ENCODE measurements at regions not wholly inside any gene's neighbourhood (a gene's known extent, or its start where the extent isn't known, plus 50 kb on each side); places are given as distances from the start of the nearest gene placed in this dataset.

DNA sequence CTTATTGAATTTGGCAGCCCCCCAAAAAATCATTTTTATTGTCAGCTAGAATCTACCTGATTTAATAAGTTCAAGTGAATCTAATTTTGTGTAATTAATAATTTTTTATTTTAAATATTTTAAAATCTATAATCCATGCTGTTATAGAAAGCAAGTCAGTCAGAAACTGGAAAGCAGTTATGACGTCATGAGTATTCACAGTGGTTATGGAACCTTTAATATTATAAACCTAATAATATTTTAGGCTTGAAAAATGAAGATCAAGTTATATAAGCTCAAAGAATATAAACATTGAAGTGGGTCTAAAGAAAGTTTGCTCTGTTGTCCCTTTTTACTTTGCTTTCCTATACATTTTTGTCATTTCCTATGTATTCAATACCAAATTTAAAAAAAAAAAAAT is 1075.1 kb upstream of the EPHA7 start:
- Histone ChIP-seq H3K9ac (ENCODE audit: insufficient read depth, low read length) (no peak overlapping the region), H3K27me3 (ENCODE audit: control insufficient read depth, insufficient read depth, low read length) (no peaks in the 10 kb centered on the region), H3K36me3 (ENCODE audit: control insufficient read depth, insufficient read depth, low read length) (no peaks in the 10 kb centered on the region), H3K4me2 (ENCODE audit: extremely low read depth, insufficient read depth, low read length) (no peak overlapping the region), H3K27ac (ENCODE audit: insufficient read depth, low read length) (no peak overlapping the region), H4K20me1 (ENCODE audit: control insufficient read depth, extremely low read depth, insufficient read depth, low read length) (no peaks in the 10 kb centered on the region), H3K4me1 (ENCODE audit: control insufficient read depth, extremely low read depth, insufficient read depth, low read length) (no peaks in the 10 kb centered on the region), H3K4me3 (replicated peaks in 1 of 4; ENCODE audit: control extremely low read depth in 1 of 4, insufficient read depth in 1 of 4, low read depth in 3 of 4, low read length in 4 of 4) (no peak overlapping the region), H3K9me3 (ENCODE audit: control insufficient read depth, insufficient read depth, low read depth, low read length) (no peaks in the 10 kb centered on the region), H2AFZ (ENCODE audit: low read length) (no peak overlapping the region), H3K79me2 (ENCODE audit: control insufficient read depth, insufficient read depth, low read length) (no peaks in the 10 kb centered on the region)
- DNase-seq (ENCODE audit: low read depth in 2 of 2), result no peak
- TF ChIP-seq EZH2 (IDR thresholded peaks at IDR 0.05; ENCODE audit: low read length, missing control alignments), result no peak
- TF ChIP-seq, protein P1, sequence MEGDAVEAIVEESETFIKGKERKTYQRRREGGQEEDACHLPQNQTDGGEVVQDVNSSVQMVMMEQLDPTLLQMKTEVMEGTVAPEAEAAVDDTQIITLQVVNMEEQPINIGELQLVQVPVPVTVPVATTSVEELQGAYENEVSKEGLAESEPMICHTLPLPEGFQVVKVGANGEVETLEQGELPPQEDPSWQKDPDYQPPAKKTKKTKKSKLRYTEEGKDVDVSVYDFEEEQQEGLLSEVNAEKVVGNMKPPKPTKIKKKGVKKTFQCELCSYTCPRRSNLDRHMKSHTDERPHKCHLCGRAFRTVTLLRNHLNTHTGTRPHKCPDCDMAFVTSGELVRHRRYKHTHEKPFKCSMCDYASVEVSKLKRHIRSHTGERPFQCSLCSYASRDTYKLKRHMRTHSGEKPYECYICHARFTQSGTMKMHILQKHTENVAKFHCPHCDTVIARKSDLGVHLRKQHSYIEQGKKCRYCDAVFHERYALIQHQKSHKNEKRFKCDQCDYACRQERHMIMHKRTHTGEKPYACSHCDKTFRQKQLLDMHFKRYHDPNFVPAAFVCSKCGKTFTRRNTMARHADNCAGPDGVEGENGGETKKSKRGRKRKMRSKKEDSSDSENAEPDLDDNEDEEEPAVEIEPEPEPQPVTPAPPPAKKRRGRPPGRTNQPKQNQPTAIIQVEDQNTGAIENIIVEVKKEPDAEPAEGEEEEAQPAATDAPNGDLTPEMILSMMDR (conservative IDR thresholded peaks at IDR 0.05 in 1 of 2, IDR thresholded peaks at IDR 0.05 in 1 of 2; ENCODE audit: low read depth in 1 of 2, low read length in 2 of 2), result no peak

DNA sequence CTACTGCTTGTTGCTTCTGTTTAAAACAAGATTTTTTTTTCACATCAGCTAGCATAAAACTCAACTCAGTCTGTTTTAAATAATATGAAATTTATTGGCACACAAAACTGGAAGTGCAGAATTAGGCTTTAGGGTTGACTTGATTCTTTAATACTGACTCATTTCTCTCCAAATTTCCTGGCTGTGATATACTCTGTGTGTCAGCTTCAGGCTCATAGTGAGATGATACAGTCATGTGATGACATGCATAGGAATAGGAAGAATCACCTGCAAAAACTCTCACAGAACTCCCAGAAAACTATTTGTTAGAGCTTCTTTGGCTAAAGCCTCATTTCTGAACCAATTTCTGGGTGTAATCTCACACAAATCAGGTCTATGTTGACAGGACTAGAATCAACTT is 1068.0 kb upstream of the EPHA7 start:
- Histone ChIP-seq H3K79me2 (ENCODE audit: control insufficient read depth, insufficient read depth, low read length) (no peaks in the 10 kb centered on the region), H3K27me3 (ENCODE audit: control insufficient read depth, insufficient read depth, low read length) (no peaks in the 10 kb centered on the region), H3K9me3 (ENCODE audit: control insufficient read depth, insufficient read depth, low read depth, low read length) (no peaks in the 10 kb centered on the region), H3K4me1 (ENCODE audit: control insufficient read depth, extremely low read depth, insufficient read depth, low read length) (no peaks in the 10 kb centered on the region), H3K27ac (ENCODE audit: insufficient read depth, low read length) (no peak overlapping the region), H3K9ac (ENCODE audit: insufficient read depth, low read length) (no peak overlapping the region), H4K20me1 (ENCODE audit: control insufficient read depth, extremely low read depth, insufficient read depth, low read length) (no peaks in the 10 kb centered on the region), H2AFZ (ENCODE audit: low read length) (no peak overlapping the region), H3K4me2 (ENCODE audit: extremely low read depth, insufficient read depth, low read length) (no peak overlapping the region), H3K4me3 (replicated peaks in 1 of 4; ENCODE audit: control extremely low read depth in 1 of 4, insufficient read depth in 1 of 4, low read depth in 3 of 4, low read length in 4 of 4) (no peak overlapping the region), H3K36me3 (ENCODE audit: control insufficient read depth, insufficient read depth, low read length) (no peaks in the 10 kb centered on the region)
- TF ChIP-seq, protein P1 (conservative IDR thresholded peaks at IDR 0.05 in 1 of 2, IDR thresholded peaks at IDR 0.05 in 1 of 2; ENCODE audit: low read depth in 1 of 2, low read length in 2 of 2), result no peak
- TF ChIP-seq EZH2 (IDR thresholded peaks at IDR 0.05; ENCODE audit: low read length, missing control alignments), result no peak
- no peak for DNase-seq (ENCODE audit: low read depth in 2 of 2)

DNA sequence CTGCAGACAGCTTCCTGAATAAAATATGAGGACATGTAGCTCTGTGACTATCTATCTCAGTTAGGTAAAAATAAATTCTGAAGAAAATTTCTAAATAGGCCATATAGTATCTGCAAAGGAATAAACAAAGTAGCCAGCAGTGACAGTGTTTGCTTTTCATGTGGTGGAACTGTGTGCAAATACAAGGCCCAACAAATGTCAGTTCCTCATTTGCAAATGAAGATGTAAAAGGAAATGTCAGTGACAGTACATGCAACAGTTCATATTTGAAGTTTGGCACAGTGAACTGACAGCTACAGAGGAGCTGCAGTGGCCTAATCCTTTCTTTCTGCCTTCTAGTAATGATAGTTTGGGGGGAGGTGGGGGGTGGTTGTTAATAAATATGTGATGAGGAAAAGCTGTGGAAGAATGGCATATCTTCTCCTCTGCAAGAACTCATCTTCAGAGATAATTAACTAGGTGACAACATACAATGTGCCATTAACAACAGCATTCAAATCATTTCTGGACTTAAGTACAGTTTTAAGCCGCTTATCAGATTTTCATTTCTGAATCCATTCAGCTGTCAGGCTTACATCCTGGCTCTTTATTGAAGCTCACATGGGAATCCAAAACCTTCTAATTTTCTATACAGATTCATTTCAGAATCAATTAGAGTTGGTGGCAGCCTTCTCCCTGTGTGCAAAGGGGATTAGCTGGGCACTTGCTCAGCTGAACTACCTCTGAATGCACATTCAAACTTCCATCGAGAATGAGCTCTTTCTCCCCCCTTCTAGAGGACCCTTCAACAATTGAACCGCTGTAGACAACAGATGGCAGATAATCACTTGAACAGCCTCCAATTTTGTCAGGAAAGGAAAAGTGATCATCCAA is 1059.0 kb upstream of the EPHA7 start:
- no peak overlapping the region for H3K4me2 ChIP-seq (ENCODE audit: extremely low read depth, insufficient read depth, low read length)
- no peak for DNase-seq (ENCODE audit: low read depth in 2 of 2)
- no peaks in the 10 kb centered on the region for H3K9me3 ChIP-seq (ENCODE audit: control insufficient read depth, insufficient read depth, low read depth, low read length)
- H3K36me3 ChIP-seq (ENCODE audit: control insufficient read depth, insufficient read depth, low read length), result no peaks in the 10 kb centered on the region
- no peak overlapping the region for H2AFZ ChIP-seq (ENCODE audit: low read length)
- H3K4me3 ChIP-seq (replicated peaks in 1 of 4; ENCODE audit: control extremely low read depth in 1 of 4, insufficient read depth in 1 of 4, low read depth in 3 of 4, low read length in 4 of 4), result no peak overlapping the region
- no peak overlapping the region for H3K9ac ChIP-seq (ENCODE audit: insufficient read depth, low read length)
- no peak overlapping the region for H3K27ac ChIP-seq (ENCODE audit: insufficient read depth, low read length)
- TF ChIP-seq, protein P1 (conservative IDR thresholded peaks at IDR 0.05 in 1 of 2, IDR thresholded peaks at IDR 0.05 in 1 of 2; ENCODE audit: low read depth in 1 of 2, low read length in 2 of 2), result no peak
- TF ChIP-seq EZH2 (IDR thresholded peaks at IDR 0.05; ENCODE audit: low read length, missing control alignments), result no peak
- H4K20me1 ChIP-seq (ENCODE audit: control insufficient read depth, extremely low read depth, insufficient read depth, low read length), result no peaks in the 10 kb centered on the region
- H3K4me1 ChIP-seq (ENCODE audit: control insufficient read depth, extremely low read depth, insufficient read depth, low read length), result no peaks in the 10 kb centered on the region
- no peaks in the 10 kb centered on the region for H3K79me2 ChIP-seq (ENCODE audit: control insufficient read depth, insufficient read depth, low read length)
- H3K27me3 ChIP-seq (ENCODE audit: control insufficient read depth, insufficient read depth, low read length), result no peaks in the 10 kb centered on the region
